HUES6 (cell line): ENCODE measurements at regions not wholly inside any gene's neighbourhood (a gene's known extent, or its start where the extent isn't known, plus 50 kb on each side); places are given as distances from the start of the nearest gene placed in this dataset.

Experiments
- H3K27ac ChIP-seq: 2 replicates; pipeline ENCODE4 v1.7.0; 2013; ENCODE audit warnings: low read depth, mild to moderate bottlenecking, low read length, inconsistent platforms
- H3K27me3 ChIP-seq: 2 replicates; pipeline ENCODE4 v1.6.1; 2013; ENCODE audit warnings: low read length; ENCODE audit not compliant: control insufficient read depth, insufficient read depth
- H3K36me3 ChIP-seq: 2 replicates; pipeline ENCODE4 v1.6.1; 2013; ENCODE audit warnings: low read length; ENCODE audit not compliant: control insufficient read depth, insufficient read depth
- H3K4me1 ChIP-seq: 2 replicates; pipeline ENCODE4 v1.6.1; 2013; ENCODE audit warnings: low read length; ENCODE audit not compliant: control insufficient read depth, insufficient read depth
- H3K4me3 ChIP-seq: 2 replicates; pipeline ENCODE4 v1.5.1; 2013; ENCODE audit warnings: low read depth, low read length
- H3K9ac ChIP-seq: one replicate; pipeline ENCODE4 v1.6.1; 2013; ENCODE audit warnings: mild to moderate bottlenecking, low read length
- H3K9me3 ChIP-seq: 2 replicates; pipeline ENCODE4 v1.6.1; 2013; ENCODE audit warnings: low read depth, low read length; ENCODE audit not compliant: control insufficient read depth, insufficient read depth

DNA sequence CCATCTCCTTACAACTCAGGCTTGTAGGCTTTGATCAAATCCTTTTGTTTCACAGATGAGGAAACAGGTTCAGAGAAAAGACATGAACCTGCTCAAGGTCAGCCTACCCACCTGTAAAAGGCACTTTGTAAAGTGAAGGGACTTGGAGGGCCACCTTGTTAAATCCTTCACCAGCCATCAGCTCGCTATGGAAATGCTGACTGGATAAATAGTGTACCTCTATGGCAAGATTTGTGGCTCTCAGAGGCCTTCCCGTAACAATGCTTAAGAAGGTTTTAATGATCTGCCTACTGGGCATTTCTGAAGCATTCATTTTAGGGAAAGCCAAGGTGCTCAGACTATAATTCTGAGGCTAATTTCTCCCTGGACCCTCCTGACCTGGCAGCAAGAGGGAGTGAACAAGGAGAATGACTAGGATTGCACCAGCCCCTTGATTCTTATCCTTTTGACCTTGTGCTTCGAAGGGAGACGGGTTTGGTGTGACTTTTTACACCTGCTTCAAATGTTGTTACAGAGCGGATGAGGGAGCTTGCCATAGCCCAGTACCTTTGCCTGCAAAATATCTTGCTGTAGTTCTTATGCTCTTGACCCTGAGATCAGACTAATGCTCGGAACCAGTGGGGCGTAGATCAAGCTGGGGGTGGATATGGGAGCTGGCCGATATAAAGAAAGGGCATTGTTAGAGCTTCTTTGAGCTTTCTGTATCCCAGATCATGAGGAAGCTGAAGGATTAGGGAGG is 90.9 kb upstream of the CXCR4 start:
- no peaks in the 10 kb centered on the region for H3K4me1 ChIP-seq
- peaks cover 6% of the 10 kb centered on the region; the same call in 1 of the 2 replicates for H3K9me3 ChIP-seq
- no peaks in the 10 kb centered on the region for H3K36me3 ChIP-seq
- no peak overlapping the region for H3K4me3 ChIP-seq
- no peaks in the 10 kb centered on the region for H3K27me3 ChIP-seq
- no peak overlapping the region for H3K9ac ChIP-seq
- H3K27ac ChIP-seq = no peak overlapping the region

DNA sequence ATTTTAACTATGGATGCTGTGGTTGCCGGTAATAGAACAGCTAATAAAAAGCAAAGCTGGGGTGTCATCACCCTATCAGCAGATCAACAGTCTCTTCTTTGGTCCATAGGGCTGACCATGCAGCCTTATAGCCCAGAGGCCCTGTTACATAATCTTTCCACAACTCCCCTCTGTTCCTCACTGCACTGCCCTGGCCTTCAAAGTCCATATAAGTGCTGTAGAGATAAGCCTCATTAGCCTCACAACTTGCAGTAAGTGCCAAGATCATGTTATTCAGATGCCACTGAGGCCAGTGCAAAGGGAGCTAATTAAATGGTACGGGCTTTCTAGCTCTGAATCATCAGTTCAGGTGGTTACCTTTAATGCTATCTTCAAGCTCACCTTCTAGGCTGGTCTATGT is 89.7 kb upstream of the CXCR4 start:
- Histone ChIP-seq H3K27me3 (no peaks in the 10 kb centered on the region), H3K4me3 (no peak overlapping the region), H3K36me3 (no peaks in the 10 kb centered on the region), H3K27ac (no peak overlapping the region), H3K9ac (no peak overlapping the region), H3K9me3 (peaks cover 5% of the 10 kb centered on the region; the same call in 1 of the 2 replicates), H3K4me1 (no peaks in the 10 kb centered on the region)

DNA sequence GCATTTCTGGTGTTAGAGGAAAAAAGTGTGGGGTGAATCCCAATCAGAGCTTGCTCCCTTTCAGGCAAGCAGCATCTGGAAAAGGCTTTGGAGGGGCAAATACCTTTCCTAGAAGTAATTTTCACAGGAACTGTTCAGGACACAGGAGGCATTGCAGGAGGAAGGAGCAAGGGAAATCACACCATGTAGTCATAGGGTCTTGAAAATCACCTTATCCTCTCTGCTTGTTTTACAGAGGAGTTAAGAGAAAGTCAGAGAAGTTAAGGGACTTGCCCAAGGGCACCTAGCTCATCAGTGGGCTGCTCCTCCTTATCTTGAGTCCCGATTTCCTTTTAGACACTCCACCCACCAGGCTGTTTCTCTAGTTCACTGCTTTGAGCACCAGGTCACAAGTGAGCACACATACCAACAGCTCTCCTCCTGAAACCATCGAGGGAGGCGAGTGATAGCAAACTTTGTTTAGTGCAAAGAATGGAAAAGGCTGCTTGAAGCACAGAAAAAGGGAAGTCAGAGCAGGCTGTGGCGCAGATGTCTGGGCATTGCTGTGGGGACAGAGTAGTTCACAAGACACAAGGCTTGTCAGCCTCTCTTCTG is 89.2 kb upstream of the CXCR4 start:
- no peaks in the 10 kb centered on the region for H3K27me3 ChIP-seq
- no peaks in the 10 kb centered on the region for H3K4me1 ChIP-seq
- H3K4me3 ChIP-seq = no peak overlapping the region
- H3K27ac ChIP-seq = no peak overlapping the region
- peaks cover 8% of the 10 kb centered on the region; the same call in 1 of the 2 replicates for H3K9me3 ChIP-seq
- H3K36me3 ChIP-seq = no peaks in the 10 kb centered on the region
- no peak overlapping the region for H3K9ac ChIP-seq

DNA sequence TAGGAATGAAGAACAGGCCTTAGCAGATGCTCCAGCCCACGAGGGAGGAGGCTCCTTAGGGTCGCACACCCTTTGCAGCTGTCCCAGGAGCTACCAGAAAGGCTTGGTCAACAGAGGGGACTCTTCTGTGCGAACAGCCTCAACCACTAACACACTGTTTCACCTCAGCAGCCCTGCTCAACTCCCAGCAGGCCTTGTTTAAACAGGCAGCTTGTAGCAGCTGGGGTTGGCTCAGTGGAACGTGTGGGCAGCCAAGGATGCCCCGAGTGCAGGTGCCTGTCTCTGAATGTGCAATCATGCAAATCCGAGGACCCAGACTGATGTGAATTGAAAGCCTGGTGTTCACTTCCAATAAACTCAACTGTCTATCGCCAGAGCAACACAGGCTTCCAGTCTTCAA is 88.7 kb upstream of the CXCR4 start:
- H3K9ac ChIP-seq = no peak overlapping the region
- H3K27ac ChIP-seq = no peak overlapping the region
- H3K9me3 ChIP-seq = peaks cover 12% of the 10 kb centered on the region; the same call in 1 of the 2 replicates
- no peaks in the 10 kb centered on the region for H3K36me3 ChIP-seq
- no peak overlapping the region for H3K4me3 ChIP-seq
- H3K4me1 ChIP-seq = no peaks in the 10 kb centered on the region
- no peaks in the 10 kb centered on the region for H3K27me3 ChIP-seq

DNA sequence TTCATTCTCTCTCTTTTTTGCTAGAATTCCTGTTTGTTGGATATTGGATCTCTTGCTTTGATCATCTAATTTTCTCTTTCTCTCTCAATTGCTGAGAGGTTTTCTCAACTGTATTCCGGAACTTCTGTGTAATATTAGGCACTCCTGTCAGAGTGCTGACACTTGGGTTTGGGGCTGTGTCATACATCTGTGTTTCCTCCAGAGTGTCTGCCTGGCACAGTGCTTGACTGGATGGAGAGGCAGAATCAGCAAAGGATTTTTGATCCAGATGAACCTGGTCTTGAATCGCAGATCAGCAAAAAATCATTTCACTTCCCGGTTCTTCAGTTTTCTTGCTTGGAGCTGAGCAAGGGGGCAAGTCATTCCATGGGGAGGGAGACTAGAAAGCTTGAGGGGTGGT is 87.7 kb upstream of the CXCR4 start:
- no peaks in the 10 kb centered on the region for H3K4me1 ChIP-seq
- no peaks in the 10 kb centered on the region for H3K27me3 ChIP-seq
- H3K9ac ChIP-seq = no peak overlapping the region
- H3K36me3 ChIP-seq = no peaks in the 10 kb centered on the region
- H3K27ac ChIP-seq = no peak overlapping the region
- no peak overlapping the region for H3K4me3 ChIP-seq
- H3K9me3 ChIP-seq = peaks cover 12% of the 10 kb centered on the region; the same call in 1 of the 2 replicates

DNA sequence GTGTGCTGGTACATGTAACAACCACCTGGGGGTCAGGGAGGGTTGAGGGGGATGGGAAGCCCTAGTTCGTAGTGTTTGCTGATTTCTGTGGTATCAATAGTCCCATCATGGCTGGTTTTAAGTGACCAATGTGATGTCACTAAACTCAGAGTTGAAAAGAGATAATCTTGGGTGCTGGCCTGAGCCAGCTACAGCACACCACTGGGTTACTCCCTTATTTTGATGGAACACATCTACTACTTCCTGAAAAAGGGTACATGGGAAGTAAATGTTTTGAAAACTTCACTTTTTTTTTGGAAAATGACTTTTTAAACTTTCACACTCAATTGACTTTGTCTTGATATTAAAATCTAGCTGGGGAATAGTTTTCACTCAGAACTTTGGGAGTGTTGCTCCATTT is 87.0 kb upstream of the CXCR4 start:
- Histone ChIP-seq H3K4me1 (no peaks in the 10 kb centered on the region), H3K4me3 (no peak overlapping the region), H3K9ac (no peak overlapping the region), H3K9me3 (peaks cover 12% of the 10 kb centered on the region; the same call in 1 of the 2 replicates), H3K27ac (no peak overlapping the region), H3K27me3 (no peaks in the 10 kb centered on the region), H3K36me3 (no peaks in the 10 kb centered on the region)

DNA sequence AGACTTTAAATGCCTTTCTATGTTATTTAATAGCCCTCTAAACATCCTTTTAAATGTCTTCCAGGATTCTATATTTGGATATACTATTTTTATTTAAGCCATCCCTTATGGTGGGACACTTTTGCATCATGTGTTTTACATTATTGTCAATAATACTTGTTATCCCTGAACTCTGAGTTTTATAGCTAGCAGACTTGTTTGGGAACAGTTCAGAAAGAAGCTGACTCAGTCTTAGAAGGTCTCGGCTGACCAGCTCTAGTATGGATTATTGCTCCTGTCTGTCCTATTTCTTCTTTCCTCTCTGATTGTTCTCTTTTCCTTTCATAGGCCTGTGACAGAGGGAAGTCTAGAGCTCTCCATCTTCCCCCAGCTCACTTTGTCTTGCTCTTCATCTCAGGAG is 77.3 kb upstream of the CXCR4 start:
- Histone ChIP-seq H3K9ac (no peak overlapping the region), H3K27ac (no peak overlapping the region), H3K4me1 (no peaks in the 10 kb centered on the region), H3K9me3 (peaks cover 5% of the 10 kb centered on the region), H3K4me3 (no peak overlapping the region), H3K27me3 (no peaks in the 10 kb centered on the region), H3K36me3 (no peaks in the 10 kb centered on the region)

DNA sequence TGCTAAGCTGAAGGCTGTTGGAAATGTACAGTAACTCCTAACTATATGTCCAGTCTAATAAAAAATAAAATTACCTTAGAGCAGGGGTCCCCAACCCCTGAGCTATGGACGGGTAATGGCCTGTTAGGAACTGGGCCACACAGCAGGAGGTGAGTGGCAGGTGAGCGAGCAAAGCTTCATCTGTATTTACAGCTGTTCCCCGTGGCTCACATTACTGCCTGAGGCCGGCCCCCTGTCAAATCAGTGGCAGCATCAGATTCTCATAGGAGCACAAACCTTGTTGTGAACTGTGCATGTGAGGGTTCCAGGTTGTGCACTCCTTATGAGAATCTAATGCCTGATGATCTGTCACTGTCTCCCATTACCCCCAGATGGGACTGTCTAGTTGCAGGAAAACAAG is 73.1 kb upstream of the CXCR4 start:
- H3K9me3 ChIP-seq = peaks cover 2% of the 10 kb centered on the region; the same call in 1 of the 2 replicates
- no peaks in the 10 kb centered on the region for H3K36me3 ChIP-seq
- H3K9ac ChIP-seq = no peak overlapping the region
- H3K4me1 ChIP-seq = 0 out of 2 replicates have a peak, but pooled peaks cover 3% of the 10 kb centered on the region
- no peak overlapping the region for H3K4me3 ChIP-seq
- H3K27ac ChIP-seq = no peak overlapping the region
- H3K27me3 ChIP-seq = no peaks in the 10 kb centered on the region

DNA sequence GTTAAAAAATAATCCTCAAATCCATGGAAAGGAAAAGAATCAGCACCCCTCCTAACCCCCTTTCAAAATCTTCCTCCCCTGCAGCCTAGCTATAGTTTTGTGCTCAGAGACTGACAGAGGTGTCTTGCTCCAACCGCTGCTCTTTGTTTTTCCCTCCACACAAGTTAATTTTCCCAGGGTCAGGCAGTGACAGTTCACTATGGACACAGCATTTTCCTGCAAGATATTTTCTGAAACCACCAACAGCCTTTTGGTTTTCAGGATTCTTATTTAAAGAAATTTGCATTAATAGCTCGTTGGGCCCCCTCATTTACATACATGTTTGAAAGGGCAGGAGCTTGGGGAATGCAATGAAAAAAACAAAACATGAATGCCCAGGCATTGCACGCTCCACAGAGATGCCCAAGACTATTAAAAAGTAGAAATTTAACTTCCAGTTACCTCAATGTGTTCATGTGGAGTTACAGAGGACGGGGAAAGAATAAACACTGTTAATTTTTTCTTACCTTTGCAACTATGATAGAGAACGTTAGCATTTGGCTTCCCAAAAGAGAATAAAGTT is 71.4 kb upstream of the CXCR4 start:
- H3K4me3 ChIP-seq = no peak overlapping the region
- no peaks in the 10 kb centered on the region for H3K36me3 ChIP-seq
- no peak overlapping the region for H3K9ac ChIP-seq
- 0 out of 2 replicates have a peak, but pooled peaks cover 3% of the 10 kb centered on the region for H3K4me1 ChIP-seq
- no peak overlapping the region for H3K27ac ChIP-seq
- peaks cover 2% of the 10 kb centered on the region; the same call in 1 of the 2 replicates for H3K9me3 ChIP-seq
- H3K27me3 ChIP-seq = no peaks in the 10 kb centered on the region

DNA sequence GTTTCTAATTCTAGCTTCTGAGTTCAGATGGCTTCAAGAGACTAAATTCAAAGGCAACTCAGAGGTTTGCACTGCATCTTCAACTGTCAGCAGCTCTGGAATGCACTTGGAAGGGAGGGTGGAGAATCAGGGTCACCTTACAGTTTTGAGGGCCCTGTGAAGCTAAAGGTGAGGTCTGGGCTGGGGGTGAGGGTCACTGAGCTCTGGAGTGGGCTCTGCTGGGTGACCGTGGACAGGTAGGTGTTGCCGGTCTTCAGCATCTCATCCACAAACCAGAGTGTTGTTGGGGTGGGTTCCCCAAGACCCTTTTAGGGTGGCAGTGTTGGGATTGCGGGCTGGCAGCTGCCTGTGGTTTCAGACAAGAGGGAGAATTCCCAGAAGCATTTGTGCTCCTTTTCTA is 70.1 kb upstream of the CXCR4 start:
- no peak overlapping the region for H3K4me3 ChIP-seq
- no peaks in the 10 kb centered on the region for H3K36me3 ChIP-seq
- peaks cover 2% of the 10 kb centered on the region; the same call in 1 of the 2 replicates for H3K9me3 ChIP-seq
- no peak overlapping the region for H3K9ac ChIP-seq
- H3K27ac ChIP-seq = no peak overlapping the region
- 0 out of 2 replicates have a peak, but pooled peaks cover 3% of the 10 kb centered on the region for H3K4me1 ChIP-seq
- H3K27me3 ChIP-seq = no peaks in the 10 kb centered on the region
